ENCODE measurements at regions not wholly inside any gene's neighbourhood (a gene's known extent, or its start where the extent isn't known, plus 50 kb on each side); places are given as distances from the start of the nearest gene placed in this dataset.

GRCh38 chr10:55495555-55495954, 694.5 kb upstream of the PCDH15 start:
- DNase-seq, result no peak

- DNase-seq, result no peak
These were observed 690.7 kb upstream of the PCDH15 start for GRCh38 chr10:55491712-55492111.

- no peak for DNase-seq
These were observed 684.8 kb upstream of the PCDH15 start for GRCh38 chr10:55485827-55486226.

GRCh38 chr10:55476129-55476528, 675.1 kb upstream of the PCDH15 start:
- no peak for DNase-seq

DNA sequence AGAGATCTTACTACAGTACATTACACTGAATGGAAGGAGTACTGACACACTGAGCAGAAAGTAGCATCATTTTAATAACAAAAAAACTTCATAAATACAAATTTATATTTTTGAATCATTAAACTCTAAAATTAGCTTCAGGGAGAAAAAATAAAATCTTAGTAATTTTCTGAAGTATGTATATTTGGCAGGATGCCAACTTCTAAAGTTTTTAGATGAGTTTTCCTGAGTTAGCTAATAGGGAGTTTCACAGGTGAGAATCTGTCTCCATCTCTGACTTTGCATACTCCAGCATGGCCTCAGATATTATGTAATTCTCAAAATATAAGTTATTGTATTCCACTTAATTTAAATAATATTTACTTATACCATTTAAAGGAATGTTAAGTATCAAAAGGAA, 673.2 kb upstream of the PCDH15 start:
- no peak for DNase-seq

DNA sequence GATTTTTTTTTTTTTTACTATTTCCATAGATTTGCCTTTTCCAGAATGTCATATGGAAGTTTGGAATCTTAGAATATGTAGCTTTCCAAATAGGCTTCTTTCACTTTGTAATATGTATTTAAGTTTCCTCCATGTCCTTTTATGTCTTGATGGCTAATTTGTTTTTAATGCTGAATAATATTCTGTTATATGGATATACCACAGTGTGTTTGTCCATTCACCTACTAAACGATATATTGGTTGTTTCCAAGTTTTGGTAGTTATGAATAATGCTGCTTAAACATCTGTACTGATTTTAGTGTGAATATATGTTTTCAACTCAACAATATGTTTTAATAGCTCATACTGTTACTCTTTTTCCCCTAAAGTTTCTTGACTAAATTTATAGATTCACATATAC, 669.8 kb upstream of the PCDH15 start:
- DNase-seq, result no peak

- no peak for DNase-seq
These were observed 665.9 kb upstream of the PCDH15 start for GRCh38 chr10:55466806-55467504.

DNA sequence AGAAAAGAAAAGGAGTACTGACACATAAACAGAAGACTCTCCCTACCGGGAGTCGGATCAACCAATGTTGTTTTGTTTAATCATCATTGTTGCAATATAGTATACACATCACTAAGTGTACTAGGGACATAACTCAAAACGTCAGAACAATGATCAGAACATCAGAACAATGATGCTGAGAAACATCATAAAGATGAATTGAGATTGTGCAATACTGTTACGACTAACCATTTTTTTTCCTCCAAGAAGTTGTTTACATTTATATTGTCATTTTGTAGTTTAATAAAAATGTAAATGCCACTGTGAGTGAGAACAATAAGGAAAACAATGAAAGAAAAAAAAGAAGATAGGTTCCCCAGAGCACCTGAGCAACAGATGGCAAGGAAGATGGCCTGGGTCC, 663.1 kb upstream of the PCDH15 start:
- DNase-seq, result no peak

GRCh38 chr10:55460008-55460407, 659.0 kb upstream of the PCDH15 start:
- no peak for DNase-seq

- peak; percentile 28 for DNase-seq
These were observed 649.0 kb upstream of the PCDH15 start for GRCh38 chr10:55449981-55450380.

DNA sequence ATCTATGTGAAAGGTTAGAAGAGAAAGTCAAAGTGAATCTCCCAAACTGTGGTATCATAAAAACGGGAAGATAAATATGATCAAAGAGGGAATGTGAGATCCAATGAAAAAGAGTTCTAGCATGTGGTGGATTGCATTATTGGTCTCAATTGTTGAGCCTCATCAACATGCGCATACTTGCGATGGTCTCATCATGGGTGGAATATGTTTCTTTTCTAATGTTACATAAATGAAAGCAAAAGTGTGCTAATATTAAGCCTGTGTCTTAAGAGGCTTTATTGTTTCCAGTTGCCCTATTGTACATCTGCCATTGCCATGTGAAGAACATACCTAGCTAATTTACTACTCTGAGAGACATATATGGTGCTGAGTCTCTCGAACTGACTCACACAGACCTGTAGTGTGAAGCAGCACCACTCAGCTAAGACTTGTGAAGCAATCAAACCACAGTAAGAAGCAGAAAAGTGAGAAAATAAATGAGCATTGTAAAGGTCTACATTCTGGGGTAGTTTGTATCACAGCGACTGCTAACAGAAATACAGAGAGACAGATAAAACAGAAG, 645.5 kb upstream of the PCDH15 start:
- DNase-seq, result no peak

GRCh38 chr10:55441777-55442176, 640.7 kb upstream of the PCDH15 start:
- no peak for DNase-seq

- no peak for DNase-seq
These were observed 625.1 kb upstream of the PCDH15 start for GRCh38 chr10:55426138-55426537.

GRCh38 chr10:55410415-55410885, 609.4 kb upstream of the PCDH15 start:
- peak; percentile 94 for DNase-seq

DNA sequence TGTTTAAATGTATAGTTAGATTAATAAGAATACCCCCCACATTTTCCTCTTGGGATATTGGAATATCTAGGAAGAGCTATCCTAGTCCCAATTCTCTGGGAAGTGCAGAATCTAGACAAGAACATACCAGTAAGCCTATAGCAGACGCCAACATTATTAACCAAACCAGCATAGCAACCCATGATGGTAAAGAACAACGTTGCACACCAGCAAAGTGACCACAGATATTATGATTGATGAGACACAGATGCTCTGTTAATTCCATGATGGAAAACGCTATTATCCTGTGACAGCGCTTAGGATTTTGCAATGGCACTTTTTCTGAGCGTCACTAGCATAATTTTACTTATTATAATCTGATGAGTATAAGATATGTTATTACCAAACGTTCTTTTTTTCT, 603.1 kb upstream of the PCDH15 start:
- no peak for DNase-seq

GRCh38 chr10:55400075-55400849, 599.2 kb upstream of the PCDH15 start:
- DNase-seq, result no peak

DNA sequence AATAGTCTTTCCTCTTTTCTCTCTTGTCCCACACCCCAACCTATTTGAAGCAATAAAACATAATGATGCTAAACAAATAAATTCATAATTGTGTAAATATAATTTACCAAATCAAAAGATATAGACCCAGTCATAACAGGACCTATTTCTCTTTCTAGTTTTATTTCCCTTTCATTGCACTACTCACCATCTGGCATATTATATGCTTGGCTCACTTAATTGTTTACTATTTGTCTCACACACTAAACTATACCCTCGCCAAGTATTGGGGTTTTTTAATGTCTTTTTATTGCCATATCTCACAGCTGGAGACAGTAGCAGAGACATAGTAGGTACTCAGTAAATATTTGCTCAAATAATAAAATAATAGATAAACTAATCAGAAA, 597.5 kb upstream of the PCDH15 start:
- peak; percentile 33 for DNase-seq

GRCh38 chr10:55397777-55398496, 596.9 kb upstream of the PCDH15 start:
- peak; percentile 30 for DNase-seq

GRCh38 chr10:55378196-55378595, 577.2 kb upstream of the PCDH15 start:
- DNase-seq, result no peak

DNA sequence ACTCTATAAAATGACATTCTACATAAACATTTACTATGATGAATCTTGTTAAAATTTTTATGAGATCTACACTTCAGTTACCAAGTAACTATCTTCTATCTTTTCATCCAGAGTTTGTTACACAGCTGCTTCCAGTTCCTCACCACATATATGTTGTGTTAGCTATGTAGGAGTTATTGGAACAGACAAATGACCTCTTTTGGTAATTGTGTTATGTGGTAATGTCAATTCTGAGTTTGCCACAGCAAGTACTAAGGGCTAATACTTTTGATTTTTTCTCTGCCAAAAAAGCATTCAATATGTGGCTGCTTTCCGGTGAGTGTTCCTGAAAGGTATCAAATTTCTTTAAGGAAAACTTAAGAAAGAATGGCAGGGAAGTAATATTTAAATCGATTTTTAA, 573.9 kb upstream of the PCDH15 start:
- DNase-seq, result no peak

- peak; percentile 69 for DNase-seq
These were observed 573.0 kb upstream of the PCDH15 start for GRCh38 chr10:55374060-55374459.

GRCh38 chr10:55369670-55370420, 568.8 kb upstream of the PCDH15 start:
- DNase-seq, result no peak

DNA sequence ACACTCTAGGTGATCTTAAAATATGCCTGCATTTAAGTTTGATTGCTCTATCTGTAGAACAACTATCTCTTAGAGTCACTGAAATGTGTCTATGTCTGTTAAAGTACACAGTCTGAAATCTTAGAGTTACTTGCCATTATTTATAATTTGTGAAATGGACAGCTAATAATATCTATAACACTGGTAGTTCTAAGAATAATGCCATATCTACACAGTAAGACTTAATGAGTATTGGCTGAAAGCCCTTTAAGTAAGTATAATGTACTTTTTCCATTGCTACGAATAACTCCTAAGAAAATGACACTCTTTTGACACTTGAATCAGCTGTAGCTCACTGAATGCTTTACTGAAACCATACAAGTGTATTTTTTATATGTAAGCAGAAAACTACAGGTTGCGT, 567.4 kb upstream of the PCDH15 start:
- no peak for DNase-seq
